Tibial nerve (tissue), 4 donors: ENCODE measurements at regions not wholly inside any gene's neighbourhood (a gene's known extent, or its start where the extent isn't known, plus 50 kb on each side); places are given as distances from the start of the nearest gene placed in this dataset.
A peak's percentile ranks its signal among the peaks of the same experiment; 100 is the strongest.

ENCODE experiments used
- CTCF ChIP-seq, 5 experiments: fragments of 200-600 bp in 3 of 5; fragments of 450-650 bp in 2 of 5; sonication (generic) in 3 of 5; IDR thresholded peaks; one replicate each; pipeline ENCODE4 v1.5.1; 2016 to 2019; ENCODE audit warnings: antibody characterized with exemption in 5 of 5, mild to moderate bottlenecking in 3 of 5, moderate library complexity in 2 of 5
- EP300 ChIP-seq, 2 donors: sonication (generic); formaldehyde crosslinking; IDR thresholded peaks; one replicate each; pipeline ENCODE4 v1.6.1; 2017; ENCODE audit warnings: antibody characterized with exemption in 2 of 2, mild to moderate bottlenecking in 1 of 2
- POLR2A ChIP-seq, 2 donors: fragments of 450-650 bp; IDR thresholded peaks; one replicate each; pipeline ENCODE4 v1.6.1; 2017; ENCODE audit warnings: antibody characterized with exemption in 2 of 2, mild to moderate bottlenecking in 2 of 2, moderate library complexity in 2 of 2

GRCh38 chr6:167760979-167761793, 65.5 kb upstream of the AFDN start:
- TF ChIP-seq CTCF (IDR thresholded peaks at IDR 0.05) = peak in 1 of 5 experiments; percentile 19
- TF ChIP-seq POLR2A (IDR thresholded peaks at IDR 0.05) = no peak
- peak in 1 of 2 donors; percentile 95 for TF ChIP-seq EP300 (IDR thresholded peaks at IDR 0.05)
